Adipose tissue (tissue), 3 donors: ENCODE measurements at regions not wholly inside any gene's neighbourhood (a gene's known extent, or its start where the extent isn't known, plus 50 kb on each side); places are given as distances from the start of the nearest gene placed in this dataset.

Experiments
- H3K27ac ChIP-seq: one replicate; pipeline ENCODE4 v1.5.1; 2013; ENCODE audit warnings: low read depth, low read length
- WGBS, 3 donors: extraction: QIAGEN DNeasy Blood & Tissue Kit; methylation state at CpG; one replicate each; pipeline ENCODE4 v1.1.7; 2013; 5-methylcytosine and 5-hydroxymethylcytosine counted together
- donor health status: healthy with polysubstance abuse.
- donor health status: Bipolar disorder and iron deficiency.
- donor health status: healthy.

- no peak overlapping the region for H3K27ac ChIP-seq
- 84 to 88% (median 88%) methylated on average over 9 of the region's 9 CpGs for WGBS, 3 donors
Measured at GRCh38 chr15:99504071-99504822, 61.5 kb upstream of the MEF2A start.

- H3K27ac ChIP-seq, result no peak overlapping the region
- WGBS, 3 donors, result 74 to 80% (median 78%) methylated on average over 8 of the region's 8 CpGs
Measured at GRCh38 chr15:99504823-99505551, 60.8 kb upstream of the MEF2A start.

DNA sequence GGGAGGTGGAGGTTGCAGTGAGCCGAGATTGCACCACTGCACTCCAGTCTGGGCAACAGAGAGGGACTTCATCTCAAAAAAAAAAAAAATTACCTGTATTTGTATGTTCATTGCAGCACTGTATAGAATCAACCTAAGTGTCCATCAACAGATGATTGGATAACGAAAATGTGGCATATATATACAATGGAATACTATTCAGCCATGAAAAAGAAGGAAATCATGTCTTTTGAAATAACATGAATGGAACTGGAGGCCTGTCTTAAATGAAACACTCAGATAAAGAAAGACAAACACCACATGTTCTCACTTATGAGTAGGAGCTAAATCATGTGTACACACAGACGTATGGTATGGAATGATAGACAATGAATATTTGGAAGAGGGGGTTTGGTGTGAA lies 59.4 kb upstream of the MEF2A start:
- 89 to 98% (median 94%) methylated on average over 3 of the region's 3 CpGs for WGBS, 3 donors
- H3K27ac ChIP-seq, result no peak overlapping the region

DNA sequence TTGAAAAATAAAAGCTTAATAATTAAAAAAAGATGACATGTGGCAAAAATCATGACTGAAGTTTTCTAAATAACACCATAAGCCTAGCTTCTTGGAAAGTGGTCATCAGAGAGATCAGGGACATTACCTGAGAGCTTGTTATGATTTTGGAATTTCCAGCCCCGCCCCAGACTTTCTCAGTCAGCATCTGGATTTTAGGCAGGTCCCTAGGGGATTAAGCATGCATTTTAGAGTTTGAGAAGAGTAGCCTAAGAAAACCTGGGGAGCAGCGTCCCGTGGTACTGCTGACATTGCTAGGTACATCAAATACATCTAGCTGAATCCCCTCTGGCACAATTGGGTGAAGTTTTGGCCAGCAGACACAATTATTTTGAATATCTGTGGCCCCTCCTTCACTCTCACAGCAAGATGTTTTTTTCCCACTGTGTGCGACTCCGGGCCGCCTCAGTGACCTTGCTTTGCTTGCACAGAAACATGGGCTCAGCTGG lies 58.7 kb upstream of the MEF2A start:
- H3K27ac ChIP-seq, result no peak overlapping the region
- 47 to 68% (median 60%) methylated on average over 6 of the region's 6 CpGs for WGBS, 3 donors

DNA sequence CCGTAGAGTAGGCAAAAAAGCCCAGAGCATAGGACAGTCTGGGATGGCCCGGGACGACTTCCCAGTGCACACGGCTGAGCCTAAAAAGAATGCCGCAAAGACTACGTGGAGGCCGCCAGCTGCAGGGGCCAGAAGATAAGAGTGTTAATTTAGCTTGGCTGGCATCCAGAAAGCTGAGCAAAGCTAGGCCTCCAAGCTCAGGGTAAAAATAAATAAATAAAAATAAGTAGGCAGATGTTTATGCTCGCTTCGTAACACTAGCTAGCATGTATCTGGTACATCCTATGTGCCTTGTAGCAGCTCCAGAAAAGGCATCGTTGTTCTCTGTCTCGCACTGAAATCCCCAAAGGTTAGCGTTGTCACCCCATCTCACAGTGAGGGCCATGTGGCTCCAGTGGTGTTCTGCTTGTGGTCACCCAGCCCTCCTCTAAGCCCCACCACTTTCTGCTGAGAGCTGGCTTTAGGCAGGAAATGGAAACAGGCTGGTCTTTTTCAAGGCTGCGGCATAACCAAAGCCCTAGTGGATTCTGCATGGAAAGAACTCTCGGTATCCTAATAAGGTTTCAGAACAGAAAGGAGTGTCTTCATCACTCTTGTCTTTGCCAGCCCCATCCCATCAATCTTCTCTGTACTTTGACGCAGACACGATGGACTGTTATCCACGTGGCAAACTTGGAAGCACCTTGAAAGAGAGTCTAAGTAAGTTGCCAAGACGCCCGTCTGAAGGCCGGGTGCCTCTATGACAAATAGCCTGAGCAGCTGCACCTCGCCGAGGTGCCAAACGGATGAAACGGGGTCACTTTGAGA lies 58.1 kb upstream of the MEF2A start:
- WGBS, 3 donors, result 29 to 46% (median 31%) methylated on average over 24 of the region's 24 CpGs
- H3K27ac ChIP-seq, result no peak overlapping the region

DNA sequence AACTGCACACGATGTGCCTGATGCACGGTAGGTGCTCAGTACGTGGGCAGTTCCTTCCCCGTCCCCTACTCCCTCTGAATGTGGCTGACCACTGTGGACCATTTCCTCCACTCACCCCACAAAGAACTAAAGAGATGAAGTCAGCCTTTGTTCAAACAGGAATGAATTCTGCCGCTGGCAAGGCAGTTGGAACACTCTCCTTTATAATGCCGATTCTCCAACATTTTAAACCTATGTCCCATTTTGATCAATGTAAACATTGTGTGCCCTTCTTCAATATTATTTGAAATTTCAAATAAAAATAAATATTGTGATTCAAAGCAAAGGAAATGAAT lies 57.5 kb upstream of the MEF2A start:
- no peak overlapping the region for H3K27ac ChIP-seq
- WGBS, 3 donors, result 48 to 88% (median 64%) methylated on average over 6 of the region's 6 CpGs

GRCh38 chr15:99508852-99509251 lies 56.9 kb upstream of the MEF2A start:
- H3K27ac ChIP-seq, result no peak overlapping the region
- WGBS, 3 donors, result 94 to 100% (median 97%) methylated on average over 3 of the region's 3 CpGs

- WGBS, 3 donors, result 54 to 89% (median 60%) methylated on average over 7 of the region's 7 CpGs
- peak overlapping the region; percentile 2 for H3K27ac ChIP-seq
Measured at GRCh38 chr15:99509686-99510461, 55.9 kb upstream of the MEF2A start.

- H3K27ac ChIP-seq, result no peak overlapping the region
- WGBS, 3 donors, result 25 to 40% (median 26%) methylated on average over 6 of the region's 6 CpGs
Measured at GRCh38 chr15:99511531-99511865, 54.3 kb upstream of the MEF2A start.

GRCh38 chr15:99511866-99512661 lies 53.7 kb upstream of the MEF2A start:
- WGBS, 3 donors, result 52 to 67% (median 58%) methylated on average over 14 of the region's 14 CpGs
- H3K27ac ChIP-seq, result no peak overlapping the region

- no peak overlapping the region for H3K27ac ChIP-seq
- WGBS, 3 donors, result 76 to 92% (median 84%) methylated on average over 5 of the region's 5 CpGs
Measured at GRCh38 chr15:99514306-99514705, 51.5 kb upstream of the MEF2A start.
